HEK293 (cell line): ENCODE measurements at regions not wholly inside any gene's neighbourhood (a gene's known extent, or its start where the extent isn't known, plus 50 kb on each side); places are given as distances from the start of the nearest gene placed in this dataset.

Experiments
- ZEB2 ChIP-seq: fragments of 450-650 bp; formaldehyde crosslinking; IDR thresholded peaks from 2 replicates; pipeline ENCODE4 v1.5.1; 2016; ENCODE audit warnings: missing biosample characterization, missing genetic modification characterization
- ZNF449 ChIP-seq: fragments of 450-650 bp; formaldehyde crosslinking; IDR thresholded peaks from 2 replicates; pipeline ENCODE4 v1.5.1; 2017; ENCODE audit warnings: missing biosample characterization, mild to moderate bottlenecking, missing genetic modification characterization, moderate library complexity

- TF ChIP-seq ZNF449 (tag by site-specific recombination) (no peak), ZEB2 (tag by site-specific recombination) (no peak)
Measured at GRCh38 chr12:63308671-63309070, 157.7 kb upstream of the AVPR1A start.
